ENCODE measurements at regions not wholly inside any gene's neighbourhood (a gene's known extent, or its start where the extent isn't known, plus 50 kb on each side); places are given as distances from the start of the nearest gene placed in this dataset.

- TF ChIP-seq CTCF (IDR thresholded peaks at IDR 0.05) (no peak), POLR2A (IDR thresholded peaks at IDR 0.05) (no peak)
Observed at GRCh38 chr21:27646056-27646455, 679.2 kb upstream of the ADAMTS5 start.
